OCI-LY7 (cell line): ENCODE measurements at regions not wholly inside any gene's neighbourhood (a gene's known extent, or its start where the extent isn't known, plus 50 kb on each side); places are given as distances from the start of the nearest gene placed in this dataset.

Experiments used
- CTCF ChIP-seq: fragments of 200-600 bp; sonication (generic); conservative IDR thresholded peaks from 2 replicates; pipeline ENCODE4 v1.5.1; 2014; ENCODE audit warnings: mild to moderate bottlenecking, antibody characterized with exemption, low read length, moderate library complexity, mixed read lengths
- EZH2phosphoT487 ChIP-seq: fragments of 200-600 bp; sonication (generic); IDR thresholded peaks from 2 replicates; pipeline ENCODE4 v1.6.1; 2018; ENCODE audit warnings: low read depth, borderline replicate concordance, mild to moderate bottlenecking, mixed run types, antibody characterized with exemption, low read length, moderate library complexity, mixed read lengths

- TF ChIP-seq CTCF (no peak), EZH2phosphoT487 (no peak)
Observed at GRCh38 chr10:95122736-95123135, 53.4 kb upstream of the CYP2C8 start.
